K562 (cell line): ENCODE measurements at regions not wholly inside any gene's neighbourhood (a gene's known extent, or its start where the extent isn't known, plus 50 kb on each side); places are given as distances from the start of the nearest gene placed in this dataset.

Experiments used
- FOSL1 ChIP-seq: fragments of 200-800 bp; sonication (Bioruptor generic); conservative IDR thresholded peaks from 2 replicates; pipeline ENCODE4 v1.6.1; 2016; ENCODE audit warnings: missing genetic modification characterization, missing compliant biosample characterization
- FOXK2 ChIP-seq, 2 experiments: fragments of 450-650 bp; IDR thresholded peaks in 1 of 2; conservative IDR thresholded peaks in 1 of 2; 2 replicates each; pipeline ENCODE4 v1.6.1; 2016; ENCODE audit warnings: low read depth in 2 of 2, mild to moderate bottlenecking in 1 of 2
- KDM4B ChIP-seq, 2 experiments: fragments of 450-650 bp in 1 of 2; sonication (generic) in 1 of 2; IDR thresholded peaks; 2 replicates each; pipeline ENCODE4 v1.6.1; 2016 to 2017; ENCODE audit warnings: borderline replicate concordance in 2 of 2, antibody characterized with exemption in 1 of 2, low read depth in 1 of 2, mild to moderate bottlenecking in 1 of 2
- KHSRP ChIP-seq: fragments of 450-650 bp; IDR thresholded peaks from 2 replicates; pipeline ENCODE4 v1.6.1; 2017
- NELFE ChIP-seq: IDR thresholded peaks from 2 replicates; pipeline ENCODE4 v1.6.1; 2011; ENCODE audit warnings: mild to moderate bottlenecking; ENCODE audit not compliant: insufficient read depth, insufficient read length
- NFIX ChIP-seq: fragments of 250-450 bp; sonication (Bioruptor Pico); IDR thresholded peaks from 2 replicates; pipeline ENCODE4 v1.4.0; 2020; ENCODE audit warnings: low read depth, mild to moderate bottlenecking, moderate library complexity
- NR1H2 ChIP-seq: sonication (generic); formaldehyde crosslinking; IDR thresholded peaks from 2 replicates; pipeline ENCODE4 v1.4.0; 2020; ENCODE audit warnings: mild to moderate bottlenecking, missing genetic modification reagents
- NR2C2 ChIP-seq, 2 experiments: fragments of 200-800 bp in 1 of 2; sonication (Bioruptor generic) in 1 of 2; sonication (generic) in 1 of 2; formaldehyde crosslinking in 1 of 2; IDR thresholded peaks; 2 replicates each; pipeline versions ENCODE4 v1.6.1 to v1.8.0; 2016 to 2022; ENCODE audit warnings: mild to moderate bottlenecking in 1 of 2, missing compliant biosample characterization in 1 of 2, missing genetic modification characterization in 1 of 2, missing genetic modification reagents in 1 of 2
- RAD21 ChIP-seq, 2 experiments: fragments of 250-450 bp in 1 of 2; fragments of 450-650 bp in 1 of 2; sonication (Bioruptor Pico) in 1 of 2; formaldehyde crosslinking in 1 of 2; IDR thresholded peaks in 1 of 2; conservative IDR thresholded peaks in 1 of 2; 2 replicates each; pipeline versions ENCODE4 v1.4.0 to v1.8.0; 2020 to 2022; ENCODE audit warnings: mild to moderate bottlenecking in 2 of 2, moderate library complexity in 1 of 2
- SIN3B ChIP-seq: fragments of 450-650 bp; IDR thresholded peaks from 2 replicates; pipeline ENCODE4 v1.6.1; 2017; ENCODE audit warnings: low read depth, mild to moderate bottlenecking, moderate library complexity
- TFAM ChIP-seq: fragments of 250-450 bp; sonication (Bioruptor Pico); conservative IDR thresholded peaks from 2 replicates; pipeline ENCODE4 v1.5.0; 2021; ENCODE audit warnings: mild to moderate bottlenecking, moderate library complexity
- U2AF2 ChIP-seq: fragments of 200-400 bp; formaldehyde crosslinking; optimal IDR thresholded peaks from 2 replicates; pipeline ENCODE3; 2017; ENCODE audit warnings: low read depth, mild to moderate bottlenecking, low read length
- ZNF274 ChIP-seq: IDR thresholded peaks from 2 replicates; pipeline ENCODE4 v1.6.1; 2011; ENCODE audit warnings: low read depth, mild to moderate bottlenecking, low read length, moderate library complexity, borderline replicate concordance
- ZNF79 ChIP-seq: fragments of 250-450 bp; sonication (Bioruptor Pico); IDR thresholded peaks from 2 replicates; pipeline ENCODE4 v1.4.0; 2020; ENCODE audit warnings: low read depth, mild to moderate bottlenecking, moderate library complexity
- TF ChIP-seq, protein P1 (sequence below): sonication (generic); formaldehyde crosslinking; IDR thresholded peaks from 2 replicates; pipeline ENCODE4 v1.8.1; 2023; ENCODE audit warnings: missing genetic modification reagents, mild to moderate bottlenecking, borderline replicate concordance
- TF ChIP-seq, protein P2 (sequence below), 2 experiments: fragments of 450-650 bp in 1 of 2; sonication (generic) in 1 of 2; formaldehyde crosslinking in 1 of 2; IDR thresholded peaks in 1 of 2; conservative IDR thresholded peaks in 1 of 2; 2 replicates each; pipeline versions ENCODE4 v1.6.1 to v1.8.1; 2016 to 2023; ENCODE audit warnings: mild to moderate bottlenecking in 2 of 2, moderate library complexity in 2 of 2, inconsistent platforms in 1 of 2, missing genetic modification reagents in 1 of 2
- TF ChIP-seq, protein P3 (sequence below): fragments of 250-450 bp; sonication (Bioruptor Pico); IDR thresholded peaks from 2 replicates; pipeline ENCODE4 v1.8.0; 2022; ENCODE audit warnings: moderate library complexity, mild to moderate bottlenecking, inconsistent platforms
- TF ChIP-seq, protein P4 (sequence below): fragments of 250-450 bp; sonication (Bioruptor Pico); IDR thresholded peaks from 2 replicates; pipeline ENCODE4 v1.8.0; 2021; ENCODE audit warnings: mild to moderate bottlenecking, moderate library complexity

DNA sequence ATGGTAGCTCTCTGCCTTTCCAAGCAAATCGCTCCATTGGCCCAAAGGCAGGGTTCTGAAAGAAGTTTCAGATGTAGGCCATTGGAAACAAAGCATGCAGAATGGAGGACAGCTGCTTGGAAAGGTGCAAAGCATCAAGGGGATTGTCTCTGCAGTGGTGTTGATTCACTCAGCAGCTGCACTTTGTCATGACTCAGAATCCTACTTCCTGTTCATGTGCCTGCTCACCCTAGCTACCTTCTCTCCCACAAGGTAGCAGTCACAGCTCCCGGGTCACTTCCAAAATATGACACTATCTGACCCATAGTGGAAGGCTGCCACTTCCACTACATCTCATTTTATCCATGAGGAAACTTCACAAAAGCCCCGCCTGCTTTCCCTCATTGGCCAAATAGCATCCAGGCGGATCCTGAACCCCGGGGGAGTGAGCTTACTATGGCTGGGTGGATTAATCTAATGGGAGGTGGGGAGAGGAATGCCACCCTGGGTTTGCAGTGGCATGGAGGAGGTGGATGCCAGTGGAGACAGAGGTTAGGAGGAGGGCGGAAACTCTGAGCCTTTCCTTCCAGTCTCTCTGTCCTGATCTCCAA, 74.7 kb upstream of the NKD1 start (continued):
- TF ChIP-seq, protein P1, sequence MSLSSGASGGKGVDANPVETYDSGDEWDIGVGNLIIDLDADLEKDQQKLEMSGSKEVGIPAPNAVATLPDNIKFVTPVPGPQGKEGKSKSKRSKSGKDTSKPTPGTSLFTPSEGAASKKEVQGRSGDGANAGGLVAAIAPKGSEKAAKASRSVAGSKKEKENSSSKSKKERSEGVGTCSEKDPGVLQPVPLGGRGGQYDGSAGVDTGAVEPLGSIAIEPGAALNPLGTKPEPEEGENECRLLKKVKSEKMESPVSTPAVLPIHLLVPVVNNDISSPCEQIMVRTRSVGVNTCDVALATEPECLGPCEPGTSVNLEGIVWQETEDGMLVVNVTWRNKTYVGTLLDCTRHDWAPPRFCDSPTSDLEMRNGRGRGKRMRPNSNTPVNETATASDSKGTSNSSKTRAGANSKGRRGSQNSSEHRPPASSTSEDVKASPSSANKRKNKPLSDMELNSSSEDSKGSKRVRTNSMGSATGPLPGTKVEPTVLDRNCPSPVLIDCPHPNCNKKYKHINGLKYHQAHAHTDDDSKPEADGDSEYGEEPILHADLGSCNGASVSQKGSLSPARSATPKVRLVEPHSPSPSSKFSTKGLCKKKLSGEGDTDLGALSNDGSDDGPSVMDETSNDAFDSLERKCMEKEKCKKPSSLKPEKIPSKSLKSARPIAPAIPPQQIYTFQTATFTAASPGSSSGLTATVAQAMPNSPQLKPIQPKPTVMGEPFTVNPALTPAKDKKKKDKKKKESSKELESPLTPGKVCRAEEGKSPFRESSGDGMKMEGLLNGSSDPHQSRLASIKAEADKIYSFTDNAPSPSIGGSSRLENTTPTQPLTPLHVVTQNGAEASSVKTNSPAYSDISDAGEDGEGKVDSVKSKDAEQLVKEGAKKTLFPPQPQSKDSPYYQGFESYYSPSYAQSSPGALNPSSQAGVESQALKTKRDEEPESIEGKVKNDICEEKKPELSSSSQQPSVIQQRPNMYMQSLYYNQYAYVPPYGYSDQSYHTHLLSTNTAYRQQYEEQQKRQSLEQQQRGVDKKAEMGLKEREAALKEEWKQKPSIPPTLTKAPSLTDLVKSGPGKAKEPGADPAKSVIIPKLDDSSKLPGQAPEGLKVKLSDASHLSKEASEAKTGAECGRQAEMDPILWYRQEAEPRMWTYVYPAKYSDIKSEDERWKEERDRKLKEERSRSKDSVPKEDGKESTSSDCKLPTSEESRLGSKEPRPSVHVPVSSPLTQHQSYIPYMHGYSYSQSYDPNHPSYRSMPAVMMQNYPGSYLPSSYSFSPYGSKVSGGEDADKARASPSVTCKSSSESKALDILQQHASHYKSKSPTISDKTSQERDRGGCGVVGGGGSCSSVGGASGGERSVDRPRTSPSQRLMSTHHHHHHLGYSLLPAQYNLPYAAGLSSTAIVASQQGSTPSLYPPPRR (CRISPR knock-in tag) = no peak
- TF ChIP-seq NFIX (CRISPR knock-in tag) = no peak
- peak; percentile 72 for TF ChIP-seq FOSL1 (tag)
- no peak for TF ChIP-seq SIN3B
- TF ChIP-seq ZNF79 (CRISPR knock-in tag) = no peak
- TF ChIP-seq, protein P2, sequence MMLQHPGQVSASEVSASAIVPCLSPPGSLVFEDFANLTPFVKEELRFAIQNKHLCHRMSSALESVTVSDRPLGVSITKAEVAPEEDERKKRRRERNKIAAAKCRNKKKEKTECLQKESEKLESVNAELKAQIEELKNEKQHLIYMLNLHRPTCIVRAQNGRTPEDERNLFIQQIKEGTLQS (IDR thresholded peaks at IDR 0.05) = peak; percentile 36; the same call in 1 of the 2 replicates
- TF ChIP-seq, protein P2 (CRISPR knock-in tag; conservative IDR thresholded peaks at IDR 0.05) = no peak
- no peak for TF ChIP-seq U2AF2
- TF ChIP-seq KDM4B (IDR thresholded peaks at IDR 0.05; ENCODE audit: borderline replicate concordance in 2 of 2, low read depth in 1 of 2) = no peak
- TF ChIP-seq RAD21 (CRISPR knock-in tag; conservative IDR thresholded peaks at IDR 0.05 in 1 of 2, IDR thresholded peaks at IDR 0.05 in 1 of 2) = peak in 1 of 2 experiments; percentile 3; a peak in 1 of 4 replicates
- TF ChIP-seq, protein P3, sequence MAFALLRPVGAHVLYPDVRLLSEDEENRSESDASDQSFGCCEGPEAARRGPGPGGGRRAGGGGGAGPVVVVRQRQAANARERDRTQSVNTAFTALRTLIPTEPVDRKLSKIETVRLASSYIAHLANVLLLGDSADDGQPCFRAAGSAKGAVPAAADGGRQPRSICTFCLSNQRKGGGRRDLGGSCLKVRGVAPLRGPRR (CRISPR knock-in tag) = no peak
- no peak for TF ChIP-seq ZNF274
- TF ChIP-seq, protein P4, sequence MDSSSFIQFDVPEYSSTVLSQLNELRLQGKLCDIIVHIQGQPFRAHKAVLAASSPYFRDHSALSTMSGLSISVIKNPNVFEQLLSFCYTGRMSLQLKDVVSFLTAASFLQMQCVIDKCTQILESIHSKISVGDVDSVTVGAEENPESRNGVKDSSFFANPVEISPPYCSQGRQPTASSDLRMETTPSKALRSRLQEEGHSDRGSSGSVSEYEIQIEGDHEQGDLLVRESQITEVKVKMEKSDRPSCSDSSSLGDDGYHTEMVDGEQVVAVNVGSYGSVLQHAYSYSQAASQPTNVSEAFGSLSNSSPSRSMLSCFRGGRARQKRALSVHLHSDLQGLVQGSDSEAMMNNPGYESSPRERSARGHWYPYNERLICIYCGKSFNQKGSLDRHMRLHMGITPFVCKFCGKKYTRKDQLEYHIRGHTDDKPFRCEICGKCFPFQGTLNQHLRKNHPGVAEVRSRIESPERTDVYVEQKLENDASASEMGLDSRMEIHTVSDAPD = no peak
- no peak for TF ChIP-seq NR2C2 (CRISPR knock-in tag; IDR thresholded peaks at IDR 0.05)
- TF ChIP-seq NR2C2 (tag; IDR thresholded peaks at IDR 0.05) = 0 out of 2 replicates have a peak, but pooled peaks have one; percentile 10
- no peak for TF ChIP-seq NR1H2 (CRISPR knock-in tag)
- TF ChIP-seq FOXK2 (conservative IDR thresholded peaks at IDR 0.05 in 1 of 2, IDR thresholded peaks at IDR 0.05 in 1 of 2; ENCODE audit: low read depth in 2 of 2) = no peak
- no peak for TF ChIP-seq NELFE
- TF ChIP-seq KHSRP = no peak
- no peak for TF ChIP-seq TFAM (CRISPR knock-in tag)
